ENCODE measurements at regions not wholly inside any gene's neighbourhood (a gene's known extent, or its start where the extent isn't known, plus 50 kb on each side); places are given as distances from the start of the nearest gene placed in this dataset.

- Histone ChIP-seq H3K27ac (ENCODE audit: low read depth, low read length) (no peak overlapping the region), H3K27me3 (ENCODE audit: control insufficient read depth, insufficient read depth, low read length, poor library complexity, severe bottlenecking) (no peaks in the 10 kb centered on the region), H3K9ac (ENCODE audit: extremely low read depth, low read length, poor library complexity, severe bottlenecking) (no peak overlapping the region), H3K36me3 (ENCODE audit: control insufficient read depth, insufficient read depth, low read length) (no peaks in the 10 kb centered on the region), H3K9me3 (ENCODE audit: control insufficient read depth, low read length) (no peaks in the 10 kb centered on the region), H3K4me3 (ENCODE audit: low read length) (no peak overlapping the region), H3K4me1 (ENCODE audit: control insufficient read depth, insufficient read depth, low read length) (no peaks in the 10 kb centered on the region)
- Mint-ChIP-seq H3K9me3 (no peaks in the 10 kb centered on the region), H3K27me3 (ENCODE audit: insufficient read depth) (no peaks in the 10 kb centered on the region), H3K36me3 (ENCODE audit: low read depth) (no peaks in the 10 kb centered on the region), H3K4me3 (no peak overlapping the region), H3K27ac (no peak overlapping the region), H3K4me1 (peaks cover 4% of the 10 kb centered on the region)
- no peak for TF ChIP-seq CTCF (conservative IDR thresholded peaks at IDR 0.05)
- DNase-seq = no peak
- 90% methylated on average over 2 of the region's 2 CpGs; no CpG with 5 or more reads in 1 of the 2 experiments for WGBS, 2 experiments (ENCODE audit: insufficient coverage in 1 of 2, insufficient read length in 1 of 2)
These were observed 1330.2 kb upstream of the TENM4 start for GRCh38 chr11:80771017-80771416.

- no peak overlapping the region for H3K4me3 Mint-ChIP-seq
- no peak overlapping the region for H3K27ac Mint-ChIP-seq
These were observed 1318.0 kb upstream of the TENM4 start for GRCh38 chr11:80758787-80759186.

GRCh38 chr11:80748207-80748925 is 1307.5 kb upstream of the TENM4 start:
- Histone ChIP-seq H3K27me3 (ENCODE audit: control insufficient read depth, insufficient read depth, low read length, poor library complexity, severe bottlenecking) (no peaks in the 10 kb centered on the region), H3K4me3 (ENCODE audit: low read length) (no peak overlapping the region), H3K4me1 (ENCODE audit: control insufficient read depth, insufficient read depth, low read length) (no peaks in the 10 kb centered on the region), H3K9me3 (ENCODE audit: control insufficient read depth, low read length) (no peaks in the 10 kb centered on the region), H3K36me3 (ENCODE audit: control insufficient read depth, insufficient read depth, low read length) (no peaks in the 10 kb centered on the region), H3K27ac (ENCODE audit: low read depth, low read length) (no peak overlapping the region), H3K9ac (ENCODE audit: extremely low read depth, low read length, poor library complexity, severe bottlenecking) (no peak overlapping the region)
- Mint-ChIP-seq H3K4me3 (no peak overlapping the region), H3K9me3 (no peaks in the 10 kb centered on the region), H3K36me3 (ENCODE audit: low read depth) (no peaks in the 10 kb centered on the region), H3K27ac (no peak overlapping the region), H3K27me3 (ENCODE audit: insufficient read depth) (no peaks in the 10 kb centered on the region), H3K4me1 (no peaks in the 10 kb centered on the region)
- DNase-seq = no peak
- WGBS, 2 experiments (ENCODE audit: insufficient coverage in 1 of 2, insufficient read length in 1 of 2) = 91 to 94% methylated on average over 2 of the region's 3 CpGs
- no peak for TF ChIP-seq CTCF (conservative IDR thresholded peaks at IDR 0.05)

More at GRCh38 chr11:80758787-80759186, 1318.0 kb upstream of the TENM4 start:
- H3K9ac ChIP-seq (ENCODE audit: extremely low read depth, low read length, poor library complexity, severe bottlenecking) = no peak overlapping the region
- H3K36me3 ChIP-seq (ENCODE audit: control insufficient read depth, insufficient read depth, low read length) = no peaks in the 10 kb centered on the region
- TF ChIP-seq CTCF (conservative IDR thresholded peaks at IDR 0.05) = no peak
- no peak for DNase-seq
- no peaks in the 10 kb centered on the region for H3K36me3 Mint-ChIP-seq (ENCODE audit: low read depth)
- no peaks in the 10 kb centered on the region for H3K9me3 ChIP-seq (ENCODE audit: control insufficient read depth, low read length)
- no peaks in the 10 kb centered on the region for H3K27me3 Mint-ChIP-seq (ENCODE audit: insufficient read depth)
- peaks cover 6% of the 10 kb centered on the region for H3K4me1 Mint-ChIP-seq
- H3K27me3 ChIP-seq (ENCODE audit: control insufficient read depth, insufficient read depth, low read length, poor library complexity, severe bottlenecking) = no peaks in the 10 kb centered on the region
- H3K4me3 ChIP-seq (ENCODE audit: low read length) = no peak overlapping the region
- no peaks in the 10 kb centered on the region for H3K9me3 Mint-ChIP-seq
- H3K27ac ChIP-seq (ENCODE audit: low read depth, low read length) = no peak overlapping the region
- 91% methylated on average over 1 of the region's 1 CpG for WGBS, 2 experiments (ENCODE audit: insufficient coverage in 1 of 2, insufficient read length in 1 of 2)
- H3K4me1 ChIP-seq (ENCODE audit: control insufficient read depth, insufficient read depth, low read length) = no peaks in the 10 kb centered on the region

All from endodermal cell (in vitro differentiated cells).